CD14-positive monocyte (primary cell): ENCODE measurements at regions not wholly inside any gene's neighbourhood (a gene's known extent, or its start where the extent isn't known, plus 50 kb on each side); places are given as distances from the start of the nearest gene placed in this dataset.

Experiments used
- DNase-seq, 3 donors: peaks; one replicate each; pipeline ENCODE4 v3.0.0-alpha.2; 2011 to 2022
- H2AFZ ChIP-seq: 2 replicates; pipeline ENCODE4 v1.6.0; 2012; ENCODE audit warnings: mild to moderate bottlenecking, low read depth, low read length, inconsistent platforms; ENCODE audit not compliant: insufficient read depth, poor library complexity, severe bottlenecking
- H3K27ac ChIP-seq, 2 donors: 1 replicate in 1 of 2; 2 replicates in 1 of 2; pipeline ENCODE4 v1.5.1; 2012 to 2013; ENCODE audit warnings: low read length in 2 of 2, control low read depth in 1 of 2, inconsistent platforms in 1 of 2, low read depth in 1 of 2, mild to moderate bottlenecking in 1 of 2
- H3K27me3 ChIP-seq, 2 donors: one replicate each; pipeline versions ENCODE4 v1.6.0 to v1.6.1; 2011 to 2013; ENCODE audit warnings: low read length in 2 of 2; ENCODE audit not compliant: control insufficient read depth in 2 of 2, insufficient read depth in 2 of 2
- H3K36me3 ChIP-seq, 2 donors: replicated peaks in 1 of 2; 1 replicate in 1 of 2; 2 replicates in 1 of 2; pipeline versions ENCODE4 v1.5.1 to v1.6.1; 2012 to 2013; ENCODE audit warnings: low read length in 2 of 2, control low read depth in 1 of 2, inconsistent platforms in 1 of 2, mild to moderate bottlenecking in 1 of 2; ENCODE audit not compliant: insufficient read depth in 2 of 2, control insufficient read depth in 1 of 2
- H3K4me1 ChIP-seq, 2 donors: 1 replicate in 1 of 2; 2 replicates in 1 of 2; pipeline versions ENCODE4 v1.5.1 to v1.6.1; 2012 to 2013; ENCODE audit warnings: low read length in 2 of 2, control low read depth in 1 of 2, inconsistent platforms in 1 of 2, mild to moderate bottlenecking in 1 of 2, moderate library complexity in 1 of 2; ENCODE audit not compliant: insufficient read depth in 2 of 2, control insufficient read depth in 1 of 2
- H3K4me2 ChIP-seq: replicated peaks from 2 replicates; pipeline ENCODE3; 2012; ENCODE audit warnings: low read length, moderate library complexity, mild to moderate bottlenecking; ENCODE audit not compliant: poor library complexity, severe bottlenecking; ENCODE audit errors: extremely low read depth
- H3K4me3 ChIP-seq, 3 experiments: fragments of 200-600 bp in 1 of 3; sonication (generic) in 1 of 3; replicated peaks in 1 of 3; 1 replicate in 2 of 3; 2 replicates in 1 of 3; pipeline ENCODE4 v1.5.1; 2011 to 2013; ENCODE audit warnings: low read length in 3 of 3, mild to moderate bottlenecking in 3 of 3, control low read depth in 2 of 3, low read depth in 2 of 3, inconsistent platforms in 1 of 3, moderate library complexity in 1 of 3
- H3K79me2 ChIP-seq: 2 replicates; pipeline ENCODE4 v1.6.0; 2012; ENCODE audit warnings: mild to moderate bottlenecking, control low read depth, inconsistent platforms, low read length, moderate library complexity; ENCODE audit not compliant: insufficient read depth
- H3K9ac ChIP-seq: 2 replicates; pipeline ENCODE4 v1.6.0; 2017; ENCODE audit warnings: low read length, mild to moderate bottlenecking; ENCODE audit not compliant: insufficient read depth, poor library complexity, severe bottlenecking
- H3K9me3 ChIP-seq, 2 donors: replicated peaks in 1 of 2; 1 replicate in 1 of 2; 2 replicates in 1 of 2; pipeline versions ENCODE4 v1.5.1 to v1.6.1; 2012 to 2013; ENCODE audit warnings: low read length in 2 of 2, control low read depth in 1 of 2; ENCODE audit not compliant: control insufficient read depth in 1 of 2, insufficient read depth in 1 of 2
- H4K20me1 ChIP-seq: 2 replicates; pipeline ENCODE4 v1.6.0; 2012; ENCODE audit warnings: mild to moderate bottlenecking, low read length, control low read depth, moderate library complexity; ENCODE audit not compliant: insufficient read depth
- H3K27ac Mint-ChIP-seq, 7 donors: one replicate each; pipeline ENCODE4 v1.8.0; 2020; ENCODE audit warnings: mild to moderate bottlenecking in 7 of 7, mixed read lengths in 7 of 7, moderate library complexity in 6 of 7, inconsistent platforms in 2 of 7
- H3K27me3 Mint-ChIP-seq, 3 donors: one replicate each; pipeline ENCODE4 v1.8.0; 2021 to 2022; ENCODE audit warnings: low read depth in 3 of 3, mild to moderate bottlenecking in 3 of 3, mixed read lengths in 3 of 3, moderate library complexity in 3 of 3, inconsistent platforms in 1 of 3
- H3K36me3 Mint-ChIP-seq, 2 donors: one replicate each; pipeline ENCODE4 v1.8.0; 2020; ENCODE audit warnings: mixed read lengths in 2 of 2, inconsistent platforms in 1 of 2, mild to moderate bottlenecking in 1 of 2
- H3K4me1 Mint-ChIP-seq: one replicate; pipeline ENCODE4 v1.8.0; 2020; ENCODE audit warnings: mild to moderate bottlenecking, mixed read lengths
- H3K4me3 Mint-ChIP-seq, 2 donors: one replicate each; pipeline ENCODE4 v1.8.0; 2020; ENCODE audit warnings: mild to moderate bottlenecking in 2 of 2, mixed read lengths in 2 of 2, moderate library complexity in 1 of 2
- H3K9me3 Mint-ChIP-seq, 7 donors: one replicate each; pipeline ENCODE4 v1.8.0; 2020 to 2022; ENCODE audit warnings: mixed read lengths in 7 of 7, mild to moderate bottlenecking in 6 of 7, moderate library complexity in 6 of 7, inconsistent platforms in 2 of 7
- CTCF ChIP-seq: fragments of 200-600 bp; IDR thresholded peaks from one replicate; pipeline ENCODE4 v1.8.0; 2022; ENCODE audit warnings: antibody characterized with exemption, mild to moderate bottlenecking
- WGBS: methylation state at CpG from one replicate; pipeline ENCODE4 v1.1.5; 2013; ENCODE audit warnings: missing lambda C conversion rate; ENCODE audit not compliant: insufficient coverage; 5-methylcytosine and 5-hydroxymethylcytosine counted together
- intact Hi-C, 2 donors: fragments of 100-400 bp; cut with micrococcal nuclease; formaldehyde crosslinking; loops; one replicate each; pipeline versions ENCODE4 v1.15.0 to v1.15.1; 2023

- Histone ChIP-seq H4K20me1 (no peaks in the 10 kb centered on the region), H3K9me3 (no peaks in the 10 kb centered on the region), H3K4me3 (no peak overlapping the region), H3K4me2 (no peak overlapping the region), H3K27ac (no peak overlapping the region), H3K79me2 (no peaks in the 10 kb centered on the region), H2AFZ (no peak overlapping the region), H3K36me3 (no peaks in the 10 kb centered on the region), H3K9ac (no peak overlapping the region), H3K4me1 (no peaks in the 10 kb centered on the region), H3K27me3 (no peaks in the 10 kb centered on the region)
- H3K4me1 Mint-ChIP-seq, result no peaks in the 10 kb centered on the region
- no peak overlapping the region for H3K4me3 Mint-ChIP-seq
- H3K36me3 Mint-ChIP-seq, result no peaks in the 10 kb centered on the region
- TF ChIP-seq CTCF, result no peak
- intact Hi-C loops, result no loop called here
- peaks cover 0 to 7% (median 0%) of the 10 kb centered on the region in 3 donors for H3K27me3 Mint-ChIP-seq
- DNase-seq, result no peak
- peaks cover 1 to 10% (median 3%) of the 10 kb centered on the region in 7 donors for H3K9me3 Mint-ChIP-seq
- no peak overlapping the region for H3K27ac Mint-ChIP-seq
Measured at GRCh38 chr22:27308513-27308912, 493.0 kb downstream of the MN1 start.

DNA sequence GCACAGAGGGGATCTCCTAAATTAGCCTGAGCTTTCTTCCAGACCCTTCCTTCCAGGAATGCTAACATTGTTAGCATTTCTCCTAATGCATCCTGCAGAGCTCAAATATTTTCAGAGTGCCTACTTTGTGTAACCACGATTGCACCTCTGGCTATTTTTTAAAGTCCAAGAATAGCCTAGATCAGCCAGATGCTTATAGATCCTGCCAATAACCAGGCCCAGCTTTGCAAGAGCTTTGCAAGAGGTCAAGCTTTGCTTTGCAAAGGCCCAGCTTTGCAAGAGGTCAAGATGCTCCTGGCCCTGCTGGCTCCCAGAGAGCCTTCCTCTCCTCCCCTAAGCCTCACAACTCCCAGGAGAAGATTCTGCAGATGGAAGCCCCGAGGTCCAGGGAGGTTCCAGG, 491.9 kb downstream of the MN1 start:
- H3K27ac Mint-ChIP-seq, result no peak overlapping the region
- intact Hi-C loops, result no loop called here

More for the DNA sequence above, 491.9 kb downstream of the MN1 start:
- H3K9me3 Mint-ChIP-seq, result peaks cover 1 to 8% (median 3%) of the 10 kb centered on the region in 7 donors
- Histone ChIP-seq H3K9me3 (no peaks in the 10 kb centered on the region), H2AFZ (no peak overlapping the region), H4K20me1 (no peaks in the 10 kb centered on the region), H3K27me3 (no peaks in the 10 kb centered on the region), H3K36me3 (no peaks in the 10 kb centered on the region), H3K27ac (no peak overlapping the region), H3K9ac (no peak overlapping the region), H3K4me3 (no peak overlapping the region), H3K4me2 (no peak overlapping the region), H3K4me1 (no peaks in the 10 kb centered on the region), H3K79me2 (no peaks in the 10 kb centered on the region)
- H3K4me3 Mint-ChIP-seq, result no peak overlapping the region
- TF ChIP-seq CTCF, result no peak
- WGBS, result 90% methylated on average over 2 of the region's 2 CpGs
- H3K27me3 Mint-ChIP-seq, result peaks cover 0 to 6% (median 0%) of the 10 kb centered on the region in 3 donors
- H3K4me1 Mint-ChIP-seq, result no peaks in the 10 kb centered on the region
- no peaks in the 10 kb centered on the region for H3K36me3 Mint-ChIP-seq
- no peak for DNase-seq
